ENCODE measurements at regions not wholly inside any gene's neighbourhood (a gene's known extent, or its start where the extent isn't known, plus 50 kb on each side); places are given as distances from the start of the nearest gene placed in this dataset.
A peak's percentile ranks its signal among the peaks of the same experiment; 100 is the strongest.

DNA sequence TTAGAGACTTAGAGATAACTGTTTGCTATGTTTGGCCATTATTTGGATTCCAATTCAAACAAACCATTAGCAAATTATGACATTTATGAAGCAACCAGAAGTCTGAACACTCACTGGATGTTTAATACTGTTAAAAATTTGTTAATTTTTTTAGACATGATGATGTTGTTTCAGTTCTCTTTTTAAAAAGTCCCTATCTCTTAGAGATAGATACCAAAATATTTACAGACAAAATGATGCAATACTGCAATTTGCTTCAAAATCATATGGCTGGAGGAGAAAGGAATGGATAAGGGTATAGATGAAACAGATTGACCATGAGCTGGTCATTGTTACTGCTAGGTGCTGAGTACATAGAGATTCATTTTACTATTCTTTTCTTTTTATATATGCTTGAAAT lies 534.6 kb downstream of the BCOR start:
- no peak for DNase-seq

DNA sequence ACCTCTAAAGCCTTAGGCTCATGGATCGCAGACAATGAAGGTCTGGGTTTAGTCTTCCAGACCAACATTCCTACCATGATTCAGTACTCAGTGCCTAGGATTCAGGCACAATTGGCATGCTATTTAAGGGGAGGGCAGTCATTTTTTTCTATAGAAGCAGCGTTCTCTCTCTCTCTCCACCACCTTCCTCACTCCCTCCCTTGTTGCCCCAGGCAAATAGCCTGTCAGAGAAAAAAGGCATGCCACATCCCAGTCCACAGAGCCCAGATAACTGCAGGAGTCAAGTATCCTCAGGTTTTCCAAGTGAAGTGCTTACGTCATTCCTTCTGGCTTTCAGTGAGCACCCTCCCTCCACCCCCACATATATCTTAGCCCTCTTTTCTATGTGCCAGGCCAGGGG lies 533.0 kb downstream of the BCOR start:
- no peak for DNase-seq

DNA sequence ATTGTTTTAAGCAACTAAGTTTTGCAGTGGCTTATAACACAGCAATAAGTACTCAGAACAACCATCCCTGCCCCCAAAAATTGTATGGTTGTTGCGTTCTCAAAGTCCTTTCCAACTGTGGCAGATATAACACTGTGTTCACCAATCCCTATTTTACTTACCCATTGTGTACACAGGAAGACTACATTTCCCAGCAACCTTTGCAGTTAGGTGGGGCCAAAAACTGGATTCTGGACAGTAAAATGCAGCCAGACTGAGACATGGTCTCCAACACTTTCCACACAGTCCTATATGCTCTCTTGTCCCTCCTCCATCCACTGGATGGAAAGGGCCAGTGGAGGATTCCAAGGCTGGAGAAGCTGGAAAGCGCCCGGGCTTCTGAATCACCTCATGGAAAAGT lies 523.6 kb downstream of the BCOR start:
- DNase-seq, result no peak

DNA sequence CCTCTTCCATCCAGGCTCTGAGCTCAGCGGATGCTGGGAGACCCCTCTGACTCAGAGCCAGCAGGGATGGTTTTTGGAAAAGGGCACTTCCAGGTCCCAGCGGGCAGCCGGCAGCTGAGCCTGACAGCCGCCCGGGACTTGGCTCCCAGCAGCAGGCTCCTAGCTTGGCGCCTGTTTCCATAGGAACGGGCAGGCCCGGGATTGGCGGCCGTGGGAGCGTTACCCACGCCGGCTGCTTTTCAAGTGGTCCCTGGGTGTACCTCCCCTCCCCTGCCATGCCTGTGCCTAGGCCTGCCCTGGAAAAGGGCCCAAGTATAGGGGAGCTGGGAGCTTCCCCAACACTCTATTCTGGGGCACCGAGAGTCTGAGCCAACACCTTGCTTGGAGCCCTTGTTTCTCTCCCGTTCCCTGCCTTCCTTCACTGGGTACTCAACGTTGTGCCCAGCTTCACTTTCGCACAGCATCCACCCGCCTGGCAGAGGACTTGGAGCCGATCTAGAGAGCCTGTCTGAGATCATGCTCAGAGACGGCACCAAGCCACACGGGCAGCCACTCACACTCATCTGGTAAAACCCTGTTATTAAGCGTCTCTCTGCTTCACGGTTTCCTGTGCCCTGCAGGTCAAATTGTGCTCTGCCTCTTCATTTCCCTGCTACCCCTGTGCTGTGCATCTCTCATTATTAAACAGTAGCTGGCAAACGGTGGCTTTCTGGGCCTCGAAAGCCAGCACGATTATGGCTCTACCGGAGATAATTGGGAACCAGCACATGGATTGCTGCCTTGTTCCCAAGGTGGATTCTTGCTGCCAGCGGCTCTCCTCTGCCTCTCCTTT lies 521.5 kb downstream of the BCOR start:
- DNase-seq, result peak; percentile 42

DNA sequence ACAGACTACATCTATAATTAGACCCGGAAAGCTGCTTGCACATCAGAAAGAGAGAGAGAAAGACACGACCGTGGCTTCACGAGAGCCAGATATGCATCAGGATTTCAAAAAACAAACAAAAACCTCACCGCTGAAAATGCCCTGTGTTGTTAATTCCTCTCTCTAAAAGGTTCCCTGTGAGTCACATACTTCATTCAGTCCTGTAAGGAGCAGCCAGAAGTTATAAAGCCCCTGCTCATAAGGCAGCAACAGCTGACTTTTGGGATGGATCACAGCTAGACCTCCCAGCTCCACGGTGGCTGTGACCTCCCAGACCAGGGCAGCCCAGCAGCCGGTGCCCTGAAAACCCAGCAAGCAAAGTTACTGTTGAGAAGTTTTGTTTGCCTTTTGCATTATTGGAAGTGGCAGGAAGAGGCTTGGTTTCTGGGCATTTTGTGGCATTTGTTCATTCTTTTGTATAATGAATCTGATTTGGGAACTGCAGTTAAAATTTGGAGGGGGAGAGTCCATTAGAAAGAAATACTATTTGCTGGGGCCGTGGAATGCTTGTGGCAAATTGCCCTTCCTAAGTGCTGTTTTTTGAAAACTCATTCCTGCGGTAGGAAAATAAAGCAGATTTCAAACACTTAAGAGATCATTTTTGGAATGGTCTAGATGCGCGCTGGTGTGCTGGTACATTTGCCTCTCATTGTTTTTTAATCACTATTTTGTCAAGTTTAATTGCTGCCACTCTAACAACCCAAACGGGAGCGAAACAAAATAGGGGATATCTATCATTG lies 520.4 kb downstream of the BCOR start:
- peak; percentile 29 for DNase-seq

DNA sequence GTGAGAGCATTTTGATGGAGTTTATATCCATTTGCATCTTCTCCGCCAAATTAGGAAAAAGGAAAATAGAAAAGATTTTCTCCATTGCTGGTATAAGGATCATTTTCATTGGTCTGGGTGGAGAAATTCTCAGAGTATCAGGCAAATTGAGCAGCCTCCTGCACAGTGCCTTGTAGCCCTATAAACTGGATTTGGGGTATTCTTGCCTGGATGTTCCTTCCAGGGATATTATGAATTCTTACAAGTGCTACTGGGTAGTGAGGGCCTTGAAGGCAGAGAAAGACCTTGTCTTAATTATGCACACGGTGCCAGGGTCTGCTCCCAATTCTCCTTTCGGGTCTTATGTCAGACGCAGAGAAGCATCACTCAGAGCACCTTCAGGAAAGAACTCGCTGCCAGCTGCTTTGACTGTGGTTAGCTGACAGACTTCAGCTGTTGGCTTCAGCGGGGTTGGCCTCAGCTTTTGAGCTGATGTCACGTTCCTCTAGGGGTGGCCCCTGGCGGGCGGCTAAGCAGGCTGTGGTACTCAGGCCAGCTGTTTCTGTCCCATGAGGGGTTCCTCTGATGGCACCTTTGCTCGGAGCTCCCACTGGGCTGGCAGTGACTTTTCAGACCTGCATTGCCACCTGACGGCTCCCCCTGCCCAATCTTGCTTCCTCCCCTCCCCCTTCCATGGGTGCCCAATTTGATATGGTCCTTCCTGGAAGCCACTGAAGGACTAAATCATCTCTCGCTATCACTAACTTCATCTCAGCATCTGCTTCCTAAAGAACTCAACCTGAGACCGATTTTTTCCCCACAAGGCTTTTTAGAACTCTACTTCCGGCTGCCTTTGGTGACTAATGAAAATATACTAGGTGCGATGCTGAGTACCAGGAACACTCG lies 519.5 kb downstream of the BCOR start:
- peak; percentile 64 for DNase-seq

DNA sequence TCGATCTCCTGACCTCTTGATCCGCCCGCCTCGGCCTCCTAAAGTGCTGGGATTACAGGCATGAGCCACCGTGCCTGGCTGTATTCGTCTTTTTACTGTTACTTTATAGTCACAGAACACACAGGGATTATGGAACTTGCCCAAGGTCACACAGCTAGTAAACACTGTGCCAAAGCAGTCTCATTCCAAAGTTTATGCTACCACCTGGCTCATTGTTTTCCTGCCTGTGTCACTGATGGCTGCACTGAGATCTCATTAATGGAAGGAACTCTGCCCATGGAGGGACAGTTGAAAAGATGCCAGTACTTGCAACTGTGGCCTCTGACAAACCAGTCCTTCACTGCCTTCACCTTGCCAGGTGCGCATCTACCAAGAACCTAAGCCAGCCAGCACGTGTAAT lies 517.7 kb downstream of the BCOR start:
- DNase-seq, result no peak

DNA sequence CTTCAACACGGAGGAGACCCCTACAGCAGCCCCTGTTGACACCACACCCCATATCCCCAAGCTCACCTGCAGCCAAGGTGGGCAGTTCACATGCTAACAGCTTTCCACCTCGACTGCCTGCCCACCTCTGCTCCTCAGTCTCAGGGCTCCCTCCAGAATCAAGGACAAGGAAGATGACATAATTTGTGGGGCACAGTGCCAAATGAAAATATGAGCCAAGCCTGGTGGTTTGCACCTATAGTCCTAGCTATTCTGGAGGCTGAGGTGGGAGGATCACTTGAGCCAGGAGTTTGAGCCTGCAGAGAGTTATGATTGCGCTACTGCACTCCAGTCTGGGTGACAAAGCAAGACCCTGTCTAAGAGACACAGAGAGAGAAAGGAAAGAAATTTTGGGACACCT lies 516.3 kb downstream of the BCOR start:
- no peak for DNase-seq

DNA sequence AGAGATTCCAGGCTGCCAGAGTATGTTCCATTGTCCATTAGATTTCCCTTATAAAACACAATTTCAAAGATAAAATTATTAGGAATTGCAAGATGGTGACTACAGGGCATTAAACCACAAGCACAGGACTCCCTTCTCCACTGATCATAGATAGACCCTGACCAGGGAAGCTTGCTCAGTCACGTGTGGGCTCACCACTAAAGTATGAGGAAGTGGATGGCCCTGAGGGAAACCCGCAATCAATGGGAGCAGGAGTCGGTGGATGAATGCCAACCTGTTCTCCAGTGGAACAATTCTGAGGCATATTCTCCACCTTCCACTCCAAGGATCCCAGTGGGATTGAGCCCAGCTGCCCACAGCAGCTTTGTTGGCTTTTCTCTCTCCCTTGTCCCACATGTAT lies 515.7 kb downstream of the BCOR start:
- no peak for DNase-seq

DNA sequence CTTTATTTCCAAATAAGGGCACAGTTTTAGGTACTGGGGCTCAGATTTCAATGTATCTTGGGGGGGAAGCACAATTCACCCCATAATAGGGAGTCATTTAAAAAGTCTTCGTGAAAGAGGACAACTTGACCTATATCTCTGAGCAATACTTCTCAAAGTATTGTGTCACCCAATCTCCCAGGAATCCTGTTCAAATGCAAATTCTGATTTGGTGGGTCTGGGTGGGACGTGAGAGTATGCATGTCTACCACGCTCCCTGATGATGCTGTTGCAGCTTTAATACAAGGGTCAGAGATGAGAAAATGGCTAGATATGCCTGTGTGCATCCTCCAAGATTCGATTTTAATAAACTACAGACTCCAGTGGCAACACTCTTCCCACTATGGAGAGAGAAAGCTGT lies 514.8 kb downstream of the BCOR start:
- DNase-seq, result no peak

DNA sequence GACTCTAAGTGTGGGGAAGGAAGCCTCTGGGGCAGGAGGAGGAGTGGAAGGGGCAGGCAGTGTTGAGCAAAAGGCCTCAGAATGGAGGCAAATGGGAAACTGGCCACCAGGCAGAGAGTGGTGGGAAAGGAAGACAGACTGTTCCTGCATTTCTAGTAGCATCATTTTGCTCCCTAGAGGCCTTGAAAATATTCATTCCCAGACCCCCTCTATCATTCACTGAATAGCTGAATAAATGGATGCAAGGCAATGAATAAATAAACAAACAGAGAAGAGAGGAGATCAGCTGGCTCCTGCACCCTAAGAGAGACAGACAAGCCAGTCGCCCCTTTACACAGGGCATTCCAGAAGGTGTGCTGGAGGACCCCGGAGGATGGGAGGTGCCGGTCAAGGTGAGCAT lies 511.9 kb downstream of the BCOR start:
- DNase-seq, result no peak

DNA sequence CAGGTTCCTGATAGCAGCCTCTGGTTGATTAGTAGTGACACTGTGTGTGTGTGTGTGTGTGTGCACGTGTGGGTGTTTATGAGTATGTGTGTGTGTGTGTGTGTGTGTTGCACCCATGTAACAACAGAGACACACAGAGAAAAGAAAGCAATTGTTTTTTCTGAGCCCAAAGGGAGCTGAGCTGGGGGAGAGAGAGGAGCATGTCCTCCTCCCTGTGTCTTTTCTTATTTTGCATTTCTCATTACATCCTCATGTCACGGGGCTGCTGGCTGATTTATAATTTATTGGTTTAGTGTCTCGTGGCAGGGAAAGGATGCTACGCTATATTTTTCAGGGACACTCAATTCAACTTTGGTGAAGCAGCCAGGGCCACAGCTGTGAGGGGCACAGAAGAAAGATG lies 511.4 kb downstream of the BCOR start:
- no peak for DNase-seq

DNA sequence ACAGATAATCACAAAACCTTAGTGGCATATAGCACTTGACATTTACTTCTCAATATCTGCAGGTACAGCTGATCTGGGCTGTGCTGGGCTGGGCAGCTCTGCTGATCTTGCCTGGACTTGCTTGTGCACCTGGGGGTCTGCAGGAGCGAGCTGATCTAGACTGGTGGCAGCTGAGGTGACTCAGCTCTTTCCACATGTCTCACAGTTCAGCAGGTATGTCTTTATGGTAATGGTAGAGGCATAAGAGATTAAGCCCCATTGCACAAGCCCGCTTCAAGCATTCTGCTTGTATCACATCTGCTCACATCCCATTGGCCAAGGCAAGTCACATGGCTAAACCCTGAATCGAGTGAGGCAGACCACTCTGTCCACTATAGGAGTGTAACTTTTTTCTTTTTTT lies 506.7 kb downstream of the BCOR start:
- DNase-seq, result no peak

DNA sequence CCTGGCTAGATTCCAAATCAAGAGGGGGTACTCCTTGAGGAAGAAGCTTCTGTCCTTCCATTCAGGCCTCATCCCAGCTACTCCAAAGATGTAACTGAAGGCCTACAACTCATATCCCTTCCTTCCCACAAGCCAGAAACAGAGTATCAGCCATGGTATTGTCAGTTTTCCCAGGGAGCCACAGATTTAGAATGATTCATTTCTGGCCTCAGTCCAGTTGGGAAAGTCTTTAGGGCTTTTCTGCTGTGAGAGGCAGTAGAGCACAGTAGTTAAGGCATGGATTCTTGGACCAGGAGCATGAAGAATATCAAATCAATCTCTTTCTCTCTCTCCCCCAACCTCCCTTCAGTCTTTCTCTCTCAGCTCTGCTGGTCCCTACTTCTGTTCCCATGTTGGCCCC lies 505.0 kb downstream of the BCOR start:
- DNase-seq, result no peak

DNA sequence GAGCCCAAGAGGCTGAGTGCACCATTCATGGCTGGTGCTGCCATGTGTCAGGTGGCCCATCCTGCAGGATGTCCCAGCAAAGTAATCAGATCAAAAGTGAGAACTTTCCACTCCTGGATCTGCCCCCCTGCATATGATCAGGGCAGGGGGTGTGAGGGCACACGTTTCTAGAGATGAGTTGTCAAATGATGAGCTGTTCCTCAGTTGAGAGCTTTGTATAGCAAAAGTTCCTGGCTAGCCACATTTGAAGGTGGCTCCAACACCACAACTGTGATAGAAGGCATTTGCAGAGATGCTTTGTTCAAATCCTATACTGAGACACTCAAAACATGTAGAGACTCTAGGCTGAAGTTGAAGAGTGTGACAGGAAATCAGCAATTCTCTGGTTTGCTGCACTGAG lies 501.8 kb downstream of the BCOR start:
- DNase-seq, result no peak

DNA sequence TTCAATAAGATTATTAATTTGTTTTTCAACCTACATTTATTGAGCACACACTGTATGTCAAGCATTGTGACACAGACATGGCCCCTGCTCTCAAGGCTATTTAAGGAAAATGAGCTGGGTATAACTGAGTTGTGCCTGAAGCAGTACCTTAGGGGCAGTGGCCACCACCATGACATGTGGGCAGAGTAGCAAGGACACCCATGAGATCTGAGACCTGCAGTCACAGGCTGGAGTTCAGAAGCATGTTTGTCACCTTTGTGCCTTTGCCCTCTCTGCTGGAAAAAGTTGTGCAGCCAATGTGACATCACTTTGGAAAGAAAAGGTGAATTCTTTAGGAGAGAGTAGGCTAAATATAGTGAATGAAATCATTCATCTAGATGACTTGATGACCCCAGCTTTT lies 501.3 kb downstream of the BCOR start:
- DNase-seq, result no peak

DNA sequence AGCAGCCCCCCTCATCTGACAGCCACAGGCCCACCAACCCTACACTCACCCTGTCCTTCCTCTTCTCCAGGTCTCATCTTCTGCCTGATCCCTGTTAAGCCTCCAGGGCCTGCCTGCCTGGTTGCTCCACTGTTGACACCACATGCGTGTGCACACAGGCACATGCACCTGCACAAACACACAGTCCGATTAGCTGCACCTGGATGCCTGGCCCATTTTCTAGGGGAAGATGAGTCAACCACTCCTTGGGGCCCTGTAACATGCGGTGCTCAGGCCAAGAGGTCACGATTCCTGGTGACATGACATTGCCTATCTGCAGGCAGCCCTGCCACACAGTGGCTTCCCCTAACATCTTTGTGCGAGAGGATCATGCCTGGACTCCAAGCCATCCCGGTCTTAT lies 498.4 kb downstream of the BCOR start:
- no peak for DNase-seq

DNA sequence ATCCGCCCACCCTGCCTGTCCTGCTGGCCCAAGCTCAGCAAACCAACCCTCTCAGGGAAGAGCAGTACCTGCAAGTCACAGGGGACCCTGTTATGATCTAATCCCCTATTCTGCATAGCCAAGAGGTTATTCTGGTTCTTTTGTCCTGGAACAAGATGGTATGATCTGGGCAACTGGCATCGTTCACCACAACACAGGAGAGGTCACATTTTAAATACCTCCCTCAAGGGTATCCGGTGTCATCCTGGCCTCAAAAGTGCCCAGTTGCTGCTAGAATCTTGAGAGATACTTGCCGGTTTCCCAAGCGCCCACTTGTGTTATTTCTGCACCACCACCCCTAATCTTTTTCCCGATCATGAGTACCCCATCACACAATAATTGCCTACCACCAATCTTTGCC lies 497.5 kb downstream of the BCOR start:
- DNase-seq, result no peak

DNA sequence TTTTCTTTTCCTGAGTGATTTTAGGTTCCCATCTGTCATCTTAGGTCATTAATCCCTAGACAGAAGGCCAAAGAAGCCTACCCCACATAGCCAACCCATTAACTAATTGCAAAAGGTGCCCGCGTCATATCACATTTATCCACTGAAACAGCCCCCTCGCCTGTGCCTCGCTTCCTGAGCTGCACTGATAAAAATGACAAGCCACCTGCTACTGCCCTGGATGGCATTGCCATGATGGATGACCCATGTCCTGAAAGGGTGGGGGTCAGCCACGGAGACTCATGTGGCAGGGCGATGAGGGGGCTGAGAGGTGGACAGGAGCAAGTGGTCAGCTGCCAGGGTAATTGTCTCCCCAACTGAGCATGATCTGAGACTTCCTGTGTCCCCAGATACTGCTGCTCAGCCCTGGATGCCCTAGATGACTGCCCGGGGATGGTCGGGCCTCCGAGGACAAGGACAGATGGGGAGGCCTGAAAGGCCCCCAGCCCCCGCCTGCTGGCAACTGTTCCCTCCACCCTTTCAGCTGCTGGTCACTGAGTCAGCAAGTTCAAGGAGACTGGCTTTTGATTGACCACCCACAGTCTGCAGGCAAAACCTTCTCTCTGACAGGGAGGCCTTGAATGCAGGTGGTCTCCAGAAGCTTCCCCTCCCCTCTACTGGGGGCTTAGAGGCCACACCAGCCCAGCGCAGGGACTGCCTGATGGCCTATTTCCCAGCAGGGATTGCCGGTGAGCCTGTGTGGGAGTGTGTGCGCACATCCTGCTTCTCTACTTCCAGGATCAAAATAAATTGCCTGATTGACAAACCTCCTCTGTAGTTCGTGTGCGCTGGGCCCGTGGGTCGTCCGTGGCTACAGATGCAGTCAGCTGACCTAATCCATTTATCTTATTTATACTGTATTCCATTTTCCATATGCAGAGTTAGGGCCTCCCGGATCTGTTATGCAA lies 496.3 kb downstream of the BCOR start:
- no peak for DNase-seq

DNA sequence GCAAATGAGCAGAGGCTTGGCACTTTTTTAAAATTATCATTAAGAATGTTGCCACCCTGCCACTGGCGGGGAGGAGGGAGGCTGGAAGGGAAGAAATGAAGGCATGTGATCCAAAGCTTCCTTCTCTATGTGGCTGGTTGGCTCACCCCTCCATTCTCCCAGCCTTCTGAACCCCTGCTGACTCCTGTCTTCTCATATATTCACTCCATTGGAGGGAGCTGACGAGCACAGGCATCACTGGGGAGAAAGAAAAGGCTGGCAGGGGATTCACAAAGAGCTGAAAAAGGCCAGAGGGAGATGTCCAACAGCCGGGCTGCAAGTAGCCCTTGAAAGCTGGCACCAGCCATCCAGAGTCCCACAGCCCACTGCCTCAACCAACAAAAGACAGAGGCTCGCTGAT lies 495.6 kb downstream of the BCOR start:
- DNase-seq, result no peak

DNA sequence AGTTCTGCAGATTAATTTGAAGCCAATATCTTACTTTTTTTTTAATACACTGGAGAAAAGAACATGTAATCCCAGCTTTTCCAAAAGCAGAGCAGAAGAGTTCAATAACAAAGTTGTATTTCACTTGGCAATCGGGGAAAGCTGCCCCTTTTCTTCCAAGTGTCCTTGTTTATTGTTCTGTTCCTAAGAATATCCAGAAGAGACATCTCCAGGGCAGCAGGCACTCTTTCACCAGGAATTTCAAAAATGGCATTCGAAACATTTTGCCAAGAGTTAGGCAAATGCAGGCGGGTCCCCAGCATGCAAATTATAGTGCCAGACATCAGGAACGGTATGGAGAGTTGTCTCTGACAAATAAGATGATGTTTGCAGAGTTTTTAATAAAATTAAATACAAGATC lies 494.5 kb downstream of the BCOR start:
- DNase-seq, result no peak

DNA sequence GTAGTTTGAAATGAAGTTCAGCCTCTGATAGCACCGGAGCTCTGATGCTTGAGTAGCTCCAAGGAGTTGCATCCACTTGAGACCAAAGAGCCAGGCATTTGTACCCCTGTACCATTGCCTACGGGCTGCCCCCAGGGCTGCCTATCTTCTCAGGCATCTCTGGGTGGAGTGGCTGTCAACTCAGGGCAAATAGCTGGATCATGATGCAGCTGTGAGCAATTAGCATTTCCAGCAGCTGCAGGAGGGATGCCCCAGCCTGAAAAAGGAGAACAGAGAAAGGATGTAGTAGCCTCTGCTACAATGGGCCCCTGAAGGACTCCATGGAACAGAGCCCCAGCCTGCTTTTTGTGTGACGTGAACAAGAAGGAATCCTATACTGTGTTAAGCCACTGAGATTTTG lies 492.6 kb downstream of the BCOR start:
- peak; percentile 84 for DNase-seq

Measured in tongue (tissue), 1 donor.